ENCODE measurements at regions not wholly inside any gene's neighbourhood (a gene's known extent, or its start where the extent isn't known, plus 50 kb on each side); places are given as distances from the start of the nearest gene placed in this dataset.
"Not testable (repeated sequence)": the region's sequence is repeated elsewhere in the genome, so short reads cannot be mapped to it uniquely, and the experiment has no call there.

- H3K9ac ChIP-seq (ENCODE audit: low read depth, low read length); H3K18ac ChIP-seq (ENCODE audit: low read depth, low read length); H3K27ac ChIP-seq (ENCODE audit: insufficient read depth, low read length); H3K4me3 ChIP-seq (ENCODE audit: insufficient read depth, low read depth, low read length); H2BK120ac ChIP-seq (ENCODE audit: low read depth, low read length); H3K4ac ChIP-seq (ENCODE audit: low read depth, low read length); H3K23ac ChIP-seq (ENCODE audit: low read depth, low read length); H3K27me3 ChIP-seq (ENCODE audit: control insufficient read depth, insufficient read depth, low read length); H2BK5ac ChIP-seq (ENCODE audit: low read depth, low read length, poor library complexity, severe bottlenecking); H4K5ac ChIP-seq (ENCODE audit: low read depth, low read length); in situ Hi-C loops (cut with MboI; ENCODE audit: low sequenced_read_pairs); H4K20me1 ChIP-seq (ENCODE audit: insufficient read depth, low read length); dilution Hi-C loops (cut with HindIII; ENCODE audit: low sequenced_read_pairs, unreplicated experiment); H2AFZ ChIP-seq (replicated peaks; ENCODE audit: low read length, poor library complexity); H2AK5ac ChIP-seq (ENCODE audit: low read depth, low read length); ATAC-seq (ENCODE audit: low read depth); H3K9me1 ChIP-seq (ENCODE audit: insufficient read depth, low read length); H3K9me3 ChIP-seq (ENCODE audit: control insufficient read depth, insufficient read depth, low read length); H3K4me1 ChIP-seq (ENCODE audit: control insufficient read depth, insufficient read depth, low read length); CTCF ChIA-PET; H3K36me3 ChIP-seq (ENCODE audit: control insufficient read depth, insufficient read depth, low read length); H2BK20ac ChIP-seq (ENCODE audit: low read depth, low read length); H2AK9ac ChIP-seq (replicated peaks; ENCODE audit: low read depth, low read length, poor library complexity); H2BK15ac ChIP-seq (ENCODE audit: low read depth, low read length); H3K56ac ChIP-seq (ENCODE audit: extremely low read depth, insufficient read depth, low read length); DNase-seq; H3K4me2 ChIP-seq (ENCODE audit: low read depth, low read length); H4K91ac ChIP-seq (ENCODE audit: insufficient read depth, low read depth, low read length); intact Hi-C loops (cut with micrococcal nuclease); POLR2A ChIA-PET (ENCODE audit: unreplicated experiment); H3K79me1 ChIP-seq (ENCODE audit: low read depth in 1 of 2, low read length in 2 of 2); H3K14ac ChIP-seq (replicated peaks; ENCODE audit: low read depth, low read length); H4K8ac ChIP-seq (ENCODE audit: low read depth in 2 of 2, low read length in 2 of 2); BruUV-seq (replicated peaks): not testable (repeated sequence)
- WGBS, 2 experiments (ENCODE audit: extremely low coverage in 2 of 2, insufficient read length in 1 of 2) = no CpG with 5 or more reads among the region's 1 CpG
These were observed 67.8 kb upstream of the EEF2KMT start for GRCh38 chr16:5165429-5165828.

DNA sequence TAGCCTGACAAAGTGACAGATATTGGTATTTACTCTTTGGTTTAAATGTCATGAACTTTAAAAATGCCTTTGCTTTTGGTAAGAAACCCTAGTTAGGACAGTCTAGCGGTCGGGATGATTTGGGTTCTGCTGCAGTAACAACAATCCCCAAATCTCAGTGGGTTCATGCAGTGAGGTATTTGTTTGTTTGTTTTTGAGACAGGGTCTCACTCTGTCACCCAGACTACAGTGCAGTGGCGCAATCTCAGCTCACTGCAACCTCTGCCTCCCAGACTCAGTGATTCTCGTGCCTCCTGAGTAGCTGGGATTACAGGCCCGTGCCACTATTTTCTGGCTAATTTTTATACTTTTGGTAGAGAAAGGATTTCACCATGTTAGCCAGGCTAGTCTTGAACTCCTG lies 65.2 kb upstream of the EEF2KMT start:
- H3K4ac ChIP-seq (ENCODE audit: low read depth, low read length); H3K9ac ChIP-seq (ENCODE audit: low read depth, low read length); H3K9me3 ChIP-seq (ENCODE audit: control insufficient read depth, insufficient read depth, low read length); H4K8ac ChIP-seq (ENCODE audit: low read depth in 2 of 2, low read length in 2 of 2); BruUV-seq (replicated peaks); H2AFZ ChIP-seq (replicated peaks; ENCODE audit: low read length, poor library complexity); H3K18ac ChIP-seq (ENCODE audit: low read depth, low read length); H2BK120ac ChIP-seq (ENCODE audit: low read depth, low read length); H3K4me1 ChIP-seq (ENCODE audit: control insufficient read depth, insufficient read depth, low read length); CTCF ChIA-PET; H3K27ac ChIP-seq (ENCODE audit: insufficient read depth, low read length); H3K4me3 ChIP-seq (ENCODE audit: insufficient read depth, low read depth, low read length); DNase-seq; H2BK15ac ChIP-seq (ENCODE audit: low read depth, low read length); intact Hi-C loops (cut with micrococcal nuclease); H3K14ac ChIP-seq (replicated peaks; ENCODE audit: low read depth, low read length); H3K4me2 ChIP-seq (ENCODE audit: low read depth, low read length); H2AK9ac ChIP-seq (replicated peaks; ENCODE audit: low read depth, low read length, poor library complexity); H4K5ac ChIP-seq (ENCODE audit: low read depth, low read length); H3K36me3 ChIP-seq (ENCODE audit: control insufficient read depth, insufficient read depth, low read length); H3K9me1 ChIP-seq (ENCODE audit: insufficient read depth, low read length); H3K23ac ChIP-seq (ENCODE audit: low read depth, low read length); H2AK5ac ChIP-seq (ENCODE audit: low read depth, low read length); ATAC-seq (ENCODE audit: low read depth); H3K27me3 ChIP-seq (ENCODE audit: control insufficient read depth, insufficient read depth, low read length); H4K91ac ChIP-seq (ENCODE audit: insufficient read depth, low read depth, low read length); dilution Hi-C loops (cut with HindIII; ENCODE audit: low sequenced_read_pairs, unreplicated experiment); H3K79me1 ChIP-seq (ENCODE audit: low read depth in 1 of 2, low read length in 2 of 2); H3K56ac ChIP-seq (ENCODE audit: extremely low read depth, insufficient read depth, low read length); H4K20me1 ChIP-seq (ENCODE audit: insufficient read depth, low read length); POLR2A ChIA-PET (ENCODE audit: unreplicated experiment); in situ Hi-C loops (cut with MboI; ENCODE audit: low sequenced_read_pairs); H2BK5ac ChIP-seq (ENCODE audit: low read depth, low read length, poor library complexity, severe bottlenecking); H2BK20ac ChIP-seq (ENCODE audit: low read depth, low read length): not testable (repeated sequence)
- no CpG with 5 or more reads among the region's 5 CpGs for WGBS, 2 experiments (ENCODE audit: extremely low coverage in 2 of 2, insufficient read length in 1 of 2)
